NB4 (cell line): ENCODE measurements at regions not wholly inside any gene's neighbourhood (a gene's known extent, or its start where the extent isn't known, plus 50 kb on each side); places are given as distances from the start of the nearest gene placed in this dataset.

Experiments used
- DNase-seq: peaks from one replicate; pipeline ENCODE4 v3.0.0; 2010; ENCODE audit warnings: low read depth
- H3K4me3 ChIP-seq: one replicate; pipeline ENCODE4 v1.5.1; 2011; ENCODE audit warnings: mild to moderate bottlenecking, low read depth, low read length, moderate library complexity
- CTCF ChIP-seq: IDR thresholded peaks from one replicate; pipeline ENCODE4 v1.5.1; 2012; ENCODE audit warnings: low read depth, low read length
- MYC ChIP-seq: IDR thresholded peaks from 2 replicates; pipeline ENCODE4 v1.6.1; 2011; ENCODE audit warnings: low read depth, low read length
- POLR2A ChIP-seq: IDR thresholded peaks from 2 replicates; pipeline ENCODE4 v1.6.1; 2011; ENCODE audit warnings: mild to moderate bottlenecking; ENCODE audit not compliant: insufficient read length; ENCODE audit errors: extremely low read depth
- TF ChIP-seq, protein P1 (sequence below): IDR thresholded peaks from 2 replicates; pipeline ENCODE4 v1.6.1; 2011; ENCODE audit warnings: low read depth, low read length

DNA sequence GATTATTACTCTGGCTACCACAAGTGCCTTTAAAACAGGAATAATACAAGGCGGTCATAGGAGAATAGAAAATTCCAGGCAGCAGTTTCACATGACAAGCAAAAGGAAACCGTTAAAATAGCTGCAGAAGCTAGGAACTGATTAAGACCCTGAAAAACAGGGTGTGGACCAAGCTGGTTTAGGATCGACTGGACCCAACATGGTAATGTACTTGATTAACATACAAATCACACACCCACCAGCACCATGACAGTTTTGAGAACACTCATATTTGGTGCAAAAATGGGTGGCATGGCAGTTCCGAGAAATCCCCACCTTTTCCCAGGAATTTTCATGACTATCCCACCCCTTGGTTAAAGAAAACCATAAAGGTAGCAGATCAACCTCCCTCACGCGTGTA lies 51.9 kb upstream of the TMEM163 start:
- H3K4me3 ChIP-seq: no peak overlapping the region
- TF ChIP-seq POLR2A (no peak), CTCF (no peak), MYC (no peak)
- TF ChIP-seq, protein P1, sequence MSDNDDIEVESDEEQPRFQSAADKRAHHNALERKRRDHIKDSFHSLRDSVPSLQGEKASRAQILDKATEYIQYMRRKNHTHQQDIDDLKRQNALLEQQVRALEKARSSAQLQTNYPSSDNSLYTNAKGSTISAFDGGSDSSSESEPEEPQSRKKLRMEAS: no peak
- no peak for DNase-seq

GRCh38 chr2:134771313-134771801 lies 52.6 kb upstream of the TMEM163 start:
- no peak for DNase-seq
- TF ChIP-seq POLR2A (no peak), MYC (no peak), CTCF (no peak)
- TF ChIP-seq, protein P1: no peak
- no peak overlapping the region for H3K4me3 ChIP-seq

DNA sequence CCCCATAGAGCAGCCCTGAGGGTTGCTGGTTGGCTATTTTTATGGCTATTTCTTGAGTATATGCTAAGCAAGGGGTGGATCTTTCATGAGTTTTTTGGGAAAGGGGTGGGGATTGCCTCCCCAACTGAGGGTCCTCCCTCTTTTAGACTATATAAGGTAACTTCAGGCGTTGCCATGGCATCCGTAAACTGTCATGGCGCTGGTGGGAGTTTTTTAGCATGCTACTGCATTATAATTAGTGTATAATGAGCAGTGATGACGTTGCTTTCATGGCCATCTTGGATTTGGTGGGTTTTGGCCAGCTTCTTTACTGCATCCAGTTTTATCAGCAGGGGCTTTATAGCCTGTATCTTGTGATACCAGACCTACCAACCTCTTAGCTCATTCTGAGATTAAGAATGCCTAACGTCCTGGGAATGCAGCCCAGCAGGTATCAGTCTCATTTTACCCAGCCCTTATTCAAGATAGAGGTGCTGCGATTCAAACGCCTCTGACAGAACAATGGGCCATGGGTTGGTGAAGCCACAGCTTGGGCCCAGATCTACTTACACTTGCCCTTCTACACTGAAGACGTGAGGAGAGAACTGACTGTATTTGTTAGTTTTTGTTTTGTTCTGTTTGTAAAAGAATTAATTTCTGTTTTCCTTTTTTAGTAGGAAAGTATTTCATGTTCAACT lies 53.8 kb upstream of the TMEM163 start:
- TF ChIP-seq MYC (no peak), POLR2A (no peak), CTCF (no peak)
- TF ChIP-seq, protein P1: no peak
- DNase-seq: no peak

DNA sequence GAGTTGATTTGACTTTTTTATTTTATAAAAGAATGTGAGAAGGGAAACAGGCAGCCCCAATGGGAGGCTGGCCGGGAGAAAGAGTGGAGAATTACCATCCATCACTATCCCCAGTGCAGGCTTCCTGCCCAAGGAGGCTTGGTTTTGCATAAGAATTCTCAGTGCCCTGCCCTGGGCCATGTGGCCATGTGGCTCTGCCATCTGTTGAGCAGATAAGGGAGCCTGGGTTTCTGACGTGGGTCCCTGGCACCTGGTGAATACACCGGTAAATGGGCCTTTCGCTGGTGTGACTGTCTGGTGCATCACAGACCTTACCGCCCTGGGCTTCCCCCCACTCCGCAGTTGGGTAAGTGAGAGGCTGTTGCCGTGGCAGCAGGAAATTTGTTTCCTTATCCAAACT lies 54.5 kb upstream of the TMEM163 start:
- no peak overlapping the region for H3K4me3 ChIP-seq
- TF ChIP-seq POLR2A (no peak), CTCF (no peak), MYC (no peak)
- TF ChIP-seq, protein P1: no peak
- DNase-seq: no peak

More for the DNA sequence above, 53.8 kb upstream of the TMEM163 start:
- H3K4me3 ChIP-seq: no peak overlapping the region

- H3K4me3 ChIP-seq: no peak overlapping the region
- TF ChIP-seq MYC: no peak
- no peak for TF ChIP-seq CTCF
- TF ChIP-seq, protein P1: no peak
- no peak for TF ChIP-seq POLR2A
- DNase-seq: no peak
Observed at GRCh38 chr2:134773759-134774742, 55.3 kb upstream of the TMEM163 start.
